IMR-90 (cell line): ENCODE measurements at regions not wholly inside any gene's neighbourhood (a gene's known extent, or its start where the extent isn't known, plus 50 kb on each side); places are given as distances from the start of the nearest gene placed in this dataset.

Source experiments
- BHLHE40 ChIP-seq: fragments of 150-350 bp; IDR thresholded peaks from 2 replicates; pipeline ENCODE4 v1.6.1; 2016; ENCODE audit warnings: mild to moderate bottlenecking, low read depth, low read length
- CTCF ChIP-seq: conservative IDR thresholded peaks from 2 replicates; pipeline ENCODE4 v1.5.1; 2012; ENCODE audit warnings: mild to moderate bottlenecking, low read depth, low read length, improper control_type of control experiment
- FOS ChIP-seq: fragments of 150-350 bp; IDR thresholded peaks from 2 replicates; pipeline ENCODE4 v1.6.1; 2016; ENCODE audit warnings: low read depth, low read length
- MXI1 ChIP-seq: IDR thresholded peaks from 2 replicates; pipeline ENCODE4 v1.6.1; 2012; ENCODE audit warnings: low read depth, mild to moderate bottlenecking, low read length, moderate library complexity, borderline replicate concordance
- NFE2L2 ChIP-seq: fragments of 150-350 bp; IDR thresholded peaks from 2 replicates; pipeline ENCODE4 v1.6.1; 2016; ENCODE audit warnings: low read depth, mild to moderate bottlenecking, low read length
- POLR2A ChIP-seq: IDR thresholded peaks from 2 replicates; pipeline ENCODE4 v1.6.1; 2012; ENCODE audit warnings: mild to moderate bottlenecking, low read depth, low read length
- RAD21 ChIP-seq: IDR thresholded peaks from 2 replicates; pipeline ENCODE4 v1.6.1; 2012; ENCODE audit warnings: low read length, improper control_type of control experiment
- RCOR1 ChIP-seq: IDR thresholded peaks from 2 replicates; pipeline ENCODE4 v1.6.1; 2012; ENCODE audit warnings: mild to moderate bottlenecking, low read length, improper control_type of control experiment; ENCODE audit not compliant: insufficient replicate concordance
- RFX5 ChIP-seq: IDR thresholded peaks from 2 replicates; pipeline ENCODE4 v1.8.0; 2012; ENCODE audit warnings: low read depth, mild to moderate bottlenecking, low read length, moderate library complexity
- USF2 ChIP-seq: fragments of 150-350 bp; IDR thresholded peaks from 2 replicates; pipeline ENCODE4 v1.6.1; 2017; ENCODE audit warnings: mild to moderate bottlenecking, antibody characterized with exemption, low read length, low read depth
- TF ChIP-seq, protein P1 (sequence below): fragments of 150-350 bp; IDR thresholded peaks from 2 replicates; pipeline ENCODE4 v1.6.1; 2016; ENCODE audit warnings: low read depth, mild to moderate bottlenecking, low read length, moderate library complexity, borderline replicate concordance

- TF ChIP-seq CTCF = no peak
- no peak for TF ChIP-seq RAD21
- no peak for TF ChIP-seq POLR2A
- TF ChIP-seq, protein P1, sequence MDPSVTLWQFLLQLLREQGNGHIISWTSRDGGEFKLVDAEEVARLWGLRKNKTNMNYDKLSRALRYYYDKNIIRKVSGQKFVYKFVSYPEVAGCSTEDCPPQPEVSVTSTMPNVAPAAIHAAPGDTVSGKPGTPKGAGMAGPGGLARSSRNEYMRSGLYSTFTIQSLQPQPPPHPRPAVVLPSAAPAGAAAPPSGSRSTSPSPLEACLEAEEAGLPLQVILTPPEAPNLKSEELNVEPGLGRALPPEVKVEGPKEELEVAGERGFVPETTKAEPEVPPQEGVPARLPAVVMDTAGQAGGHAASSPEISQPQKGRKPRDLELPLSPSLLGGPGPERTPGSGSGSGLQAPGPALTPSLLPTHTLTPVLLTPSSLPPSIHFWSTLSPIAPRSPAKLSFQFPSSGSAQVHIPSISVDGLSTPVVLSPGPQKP = no peak
- no peak for TF ChIP-seq FOS
- no peak for TF ChIP-seq RCOR1
- TF ChIP-seq USF2 = no peak
- TF ChIP-seq MXI1 = no peak
- TF ChIP-seq NFE2L2 = no peak
- TF ChIP-seq BHLHE40 = no peak
- TF ChIP-seq RFX5 = no peak
Measured at GRCh38 chr2:139990646-139991335, 1210.6 kb upstream of the NXPH2 start.
